GM18517 (cell line): ENCODE measurements at regions not wholly inside any gene's neighbourhood (a gene's known extent, or its start where the extent isn't known, plus 50 kb on each side); places are given as distances from the start of the nearest gene placed in this dataset.
"Not testable (repeated sequence)": the region's sequence is repeated elsewhere in the genome, so short reads cannot be mapped to it uniquely, and the experiment has no call there.

ENCODE experiments used
- ATAC-seq: cut with Tn5 transposase; IDR thresholded peaks from one replicate; pipeline ENCODE4 v1.9.1; 2021; ENCODE audit warnings: mild to moderate bottlenecking, moderate library complexity; ENCODE audit not compliant: unreplicated experiment

- ATAC-seq, result peak; percentile 88
Observed at GRCh38 chr4:123133397-123134050, 211.1 kb upstream of the NUDT6 start.

GRCh38 chr4:123144616-123145015, 222.2 kb upstream of the NUDT6 start:
- ATAC-seq, result no peak

- ATAC-seq, result no peak
Observed at GRCh38 chr4:123158576-123158975, 236.2 kb upstream of the NUDT6 start.

- no peak for ATAC-seq
Observed at GRCh38 chr4:123159479-123159878, 237.1 kb upstream of the NUDT6 start.

- ATAC-seq, result no peak
Observed at GRCh38 chr4:123162859-123163258, 233.7 kb upstream of the SPRY1 start.

GRCh38 chr4:123163501-123163900, 233.1 kb upstream of the SPRY1 start:
- no peak for ATAC-seq

- ATAC-seq, result no peak
Observed at GRCh38 chr4:123166023-123166422, 230.6 kb upstream of the SPRY1 start.

GRCh38 chr4:123167931-123168330, 228.7 kb upstream of the SPRY1 start:
- no peak for ATAC-seq

- no peak for ATAC-seq
Observed at GRCh38 chr4:123168812-123169211, 227.8 kb upstream of the SPRY1 start.

- no peak for ATAC-seq
Observed at GRCh38 chr4:123170843-123171242, 225.8 kb upstream of the SPRY1 start.

GRCh38 chr4:123176605-123177004, 220.0 kb upstream of the SPRY1 start:
- ATAC-seq, result no peak

- ATAC-seq, result no peak
Observed at GRCh38 chr4:123182289-123182688, 214.3 kb upstream of the SPRY1 start.

GRCh38 chr4:123183308-123183707, 213.3 kb upstream of the SPRY1 start:
- ATAC-seq, result no peak

- ATAC-seq, result not testable (repeated sequence)
Observed at GRCh38 chr4:123183754-123184153, 212.8 kb upstream of the SPRY1 start.

GRCh38 chr4:123186731-123187130, 209.9 kb upstream of the SPRY1 start:
- ATAC-seq, result no peak

- ATAC-seq, result no peak
Observed at GRCh38 chr4:123190176-123190575, 206.4 kb upstream of the SPRY1 start.

- no peak for ATAC-seq
Observed at GRCh38 chr4:123191728-123192127, 204.9 kb upstream of the SPRY1 start.

GRCh38 chr4:123193802-123194367, 202.7 kb upstream of the SPRY1 start:
- no peak for ATAC-seq

GRCh38 chr4:123198706-123199105, 197.9 kb upstream of the SPRY1 start:
- ATAC-seq, result no peak

GRCh38 chr4:123200051-123200940, 196.3 kb upstream of the SPRY1 start:
- ATAC-seq, result no peak

GRCh38 chr4:123204737-123205136, 191.9 kb upstream of the SPRY1 start:
- ATAC-seq, result no peak

- ATAC-seq, result no peak
Observed at GRCh38 chr4:123206016-123206415, 190.6 kb upstream of the SPRY1 start.
